Omental fat pad (tissue), 3 donors: ENCODE measurements at regions not wholly inside any gene's neighbourhood (a gene's known extent, or its start where the extent isn't known, plus 50 kb on each side); places are given as distances from the start of the nearest gene placed in this dataset.

Source experiments
- ATAC-seq: fragments of 150-250 bp; one replicate; pipeline ENCODE4 v1.9.1; 2016; ENCODE audit warnings: mild to moderate bottlenecking, moderate library complexity; ENCODE audit not compliant: low FRiP score
- DNase-seq: peaks from one replicate; pipeline ENCODE4 v3.0.0-alpha.2; 2019; ENCODE audit warnings: low spot score
- TF ChIP-seq, protein P1 (sequence below), 3 donors: fragments of 450-650 bp; IDR thresholded peaks; one replicate each; pipeline ENCODE4 v1.5.1; 2016 to 2017; ENCODE audit warnings: antibody characterized with exemption in 3 of 3, mild to moderate bottlenecking in 3 of 3, moderate library complexity in 2 of 3

DNA sequence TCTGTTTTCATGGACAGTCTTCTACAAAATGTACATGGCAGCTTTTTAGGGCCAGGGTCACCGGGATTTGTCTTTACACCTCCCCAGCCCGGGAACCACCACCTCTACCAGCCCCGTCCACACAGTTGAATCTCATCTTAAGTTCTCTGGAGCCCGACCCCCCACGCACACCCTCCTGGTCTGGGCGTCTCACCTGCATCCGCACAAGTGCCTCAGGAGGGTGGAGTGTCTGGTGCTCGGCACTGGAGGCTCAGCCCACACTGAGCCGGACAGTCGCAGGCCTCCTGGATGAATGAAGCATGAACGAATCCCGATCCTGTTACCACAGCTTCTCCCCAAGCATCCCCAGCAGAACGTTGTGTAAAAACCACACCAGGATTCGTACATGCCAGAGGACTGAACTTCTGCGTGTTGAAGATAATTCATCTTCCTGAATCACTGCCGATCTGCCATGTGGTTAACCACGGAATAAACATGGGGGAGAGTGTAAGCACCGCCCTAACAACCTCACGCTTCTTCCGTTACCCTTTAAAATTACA is 162.0 kb downstream of the RTP5 start:
- DNase-seq (no peak), ATAC-seq (no peak)
- TF ChIP-seq, protein P1, sequence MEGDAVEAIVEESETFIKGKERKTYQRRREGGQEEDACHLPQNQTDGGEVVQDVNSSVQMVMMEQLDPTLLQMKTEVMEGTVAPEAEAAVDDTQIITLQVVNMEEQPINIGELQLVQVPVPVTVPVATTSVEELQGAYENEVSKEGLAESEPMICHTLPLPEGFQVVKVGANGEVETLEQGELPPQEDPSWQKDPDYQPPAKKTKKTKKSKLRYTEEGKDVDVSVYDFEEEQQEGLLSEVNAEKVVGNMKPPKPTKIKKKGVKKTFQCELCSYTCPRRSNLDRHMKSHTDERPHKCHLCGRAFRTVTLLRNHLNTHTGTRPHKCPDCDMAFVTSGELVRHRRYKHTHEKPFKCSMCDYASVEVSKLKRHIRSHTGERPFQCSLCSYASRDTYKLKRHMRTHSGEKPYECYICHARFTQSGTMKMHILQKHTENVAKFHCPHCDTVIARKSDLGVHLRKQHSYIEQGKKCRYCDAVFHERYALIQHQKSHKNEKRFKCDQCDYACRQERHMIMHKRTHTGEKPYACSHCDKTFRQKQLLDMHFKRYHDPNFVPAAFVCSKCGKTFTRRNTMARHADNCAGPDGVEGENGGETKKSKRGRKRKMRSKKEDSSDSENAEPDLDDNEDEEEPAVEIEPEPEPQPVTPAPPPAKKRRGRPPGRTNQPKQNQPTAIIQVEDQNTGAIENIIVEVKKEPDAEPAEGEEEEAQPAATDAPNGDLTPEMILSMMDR (IDR thresholded peaks at IDR 0.05) = no peak

DNA sequence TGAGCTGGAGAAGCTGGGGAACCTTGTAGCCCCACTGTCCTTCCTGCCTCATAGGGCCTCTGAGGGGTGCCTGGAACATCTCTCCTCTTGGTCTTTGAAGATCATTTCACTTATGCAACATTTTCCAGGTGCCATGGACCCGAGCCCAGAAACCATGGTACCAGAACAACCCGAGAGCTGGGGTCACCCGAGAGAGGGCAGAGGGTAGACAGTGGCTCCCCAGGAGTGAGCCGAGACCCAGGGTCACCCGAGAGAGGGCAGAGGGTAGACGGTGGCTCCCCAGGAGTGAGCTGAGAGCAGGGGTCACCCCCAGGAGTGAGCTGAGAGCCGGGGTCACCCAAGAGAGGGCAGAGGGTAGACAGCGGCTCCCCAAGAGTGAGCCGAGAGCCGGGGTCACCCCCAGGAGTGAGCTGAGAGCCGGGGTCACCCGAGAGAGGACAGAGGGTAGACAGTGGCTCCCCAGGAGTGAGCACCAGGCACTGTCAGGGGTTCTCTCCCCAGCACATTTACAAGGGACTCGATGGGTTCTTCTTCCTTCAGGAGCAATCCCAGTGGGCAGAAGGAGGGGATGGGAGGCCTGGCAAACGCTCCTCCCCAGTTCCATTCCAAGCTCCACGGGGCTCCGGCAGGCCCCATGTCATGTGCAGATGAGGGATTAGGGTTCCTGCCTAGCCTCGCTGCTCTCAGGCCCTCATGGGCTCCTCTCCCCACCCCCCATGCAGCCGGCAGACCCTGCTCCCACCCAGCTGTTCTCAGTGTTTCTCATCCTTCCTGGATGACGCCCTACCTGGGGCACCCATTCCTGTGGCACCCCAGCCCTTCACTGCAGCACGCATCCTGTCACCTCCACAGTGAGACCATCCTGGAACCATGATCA is 163.5 kb downstream of the RTP5 start:
- TF ChIP-seq, protein P1 (IDR thresholded peaks at IDR 0.05) = no peak
- no peak for DNase-seq
- no peak for ATAC-seq

DNA sequence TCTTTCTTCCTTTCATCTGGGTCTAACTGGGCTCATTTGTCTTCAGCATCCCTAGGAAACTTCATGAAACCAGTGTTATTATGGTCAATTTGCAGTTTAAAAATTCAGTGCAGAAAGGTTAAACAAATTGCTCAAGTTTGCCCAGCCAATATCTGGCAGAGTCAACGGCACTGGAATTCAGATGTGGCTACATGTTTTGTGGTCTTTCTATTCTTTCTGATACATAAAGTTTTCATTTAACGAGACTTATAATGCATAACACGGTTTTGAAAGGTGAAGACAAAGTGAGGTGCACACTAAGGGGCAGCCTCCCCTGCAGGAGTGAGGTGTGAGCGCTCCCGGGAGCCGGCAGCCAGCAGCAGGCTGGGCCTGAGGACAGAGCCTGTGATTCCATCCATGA is 164.6 kb downstream of the RTP5 start:
- no peak for DNase-seq
- ATAC-seq = no peak
- TF ChIP-seq, protein P1 (IDR thresholded peaks at IDR 0.05) = no peak

DNA sequence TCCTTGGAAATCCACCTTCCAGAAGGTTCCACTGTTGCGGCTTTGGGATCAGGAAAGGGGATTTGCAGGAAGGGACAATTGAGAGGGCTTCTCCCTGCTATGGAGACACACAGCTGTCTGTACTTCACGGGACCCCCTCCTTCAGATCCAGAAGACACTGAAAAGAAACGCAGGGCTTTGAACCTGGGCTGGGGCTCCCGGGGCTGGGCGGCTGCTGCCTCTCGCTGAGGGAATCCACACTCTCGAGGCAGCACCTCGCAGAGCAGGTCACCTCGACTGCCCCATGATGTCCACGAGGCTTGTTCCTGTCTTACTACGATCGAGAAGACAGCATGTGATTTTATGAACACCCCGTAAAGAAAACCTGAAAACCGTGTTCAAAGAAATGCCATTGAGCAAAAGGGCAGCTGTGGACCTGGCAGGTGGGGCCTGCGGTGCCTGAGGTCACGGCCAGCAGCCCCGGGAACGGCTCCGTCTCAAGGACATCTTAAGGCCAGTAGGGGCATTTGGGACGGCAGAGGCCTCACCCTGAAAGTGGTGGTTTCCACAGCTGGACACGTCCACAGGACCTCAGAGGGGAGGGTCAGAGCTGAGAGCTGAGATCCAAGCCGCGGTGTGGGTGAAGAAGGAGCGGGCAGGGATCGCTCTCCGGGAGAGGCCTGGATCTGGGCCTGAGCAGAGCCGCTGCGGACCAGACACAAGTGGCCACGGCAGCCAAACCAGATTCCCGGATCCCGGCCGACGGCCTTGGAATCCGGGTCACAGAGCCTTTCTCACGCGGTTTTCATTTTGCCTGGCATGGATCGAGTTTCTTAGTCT is 165.7 kb downstream of the RTP5 start:
- no peak for DNase-seq
- TF ChIP-seq, protein P1 (IDR thresholded peaks at IDR 0.05) = no peak
- no peak for ATAC-seq

DNA sequence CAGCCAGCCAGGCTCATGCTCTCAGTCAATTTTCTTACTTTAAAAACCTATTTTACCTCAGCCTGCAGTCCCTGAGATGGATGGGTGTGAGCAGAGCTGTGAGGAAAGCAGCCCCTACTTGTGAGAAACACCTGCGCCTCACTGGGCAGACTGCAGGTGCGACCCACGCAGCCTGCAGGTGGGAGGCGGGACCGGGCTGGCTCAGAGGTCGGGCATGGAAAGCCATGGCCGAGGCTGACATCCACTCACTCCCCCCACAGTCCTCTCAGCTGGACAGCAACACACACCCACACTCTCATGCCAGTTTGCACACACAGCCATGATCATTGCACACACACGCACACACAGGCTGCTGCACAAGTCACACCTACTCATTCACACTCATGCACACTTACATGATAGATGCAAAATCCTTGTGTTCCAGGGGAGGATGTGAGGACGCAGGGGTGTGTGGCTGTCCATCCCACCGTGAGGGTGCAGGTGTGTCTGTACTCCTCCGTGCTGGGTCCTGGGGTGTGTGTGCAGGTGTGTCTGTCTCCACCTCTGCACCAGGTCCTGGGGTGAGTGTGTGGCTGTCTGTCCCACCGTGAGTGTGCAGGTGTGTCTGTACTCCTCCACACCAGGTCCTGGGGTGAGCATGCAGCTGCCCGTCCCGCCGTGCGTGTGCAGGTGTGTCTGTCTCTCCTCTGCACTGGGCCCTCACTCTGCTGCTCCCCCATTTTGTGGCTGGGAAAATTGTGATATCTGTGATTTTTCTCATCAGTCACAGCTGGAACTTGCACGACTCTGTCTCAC is 166.5 kb downstream of the RTP5 start:
- ATAC-seq = no peak
- no peak for DNase-seq
- TF ChIP-seq, protein P1 (IDR thresholded peaks at IDR 0.05) = no peak

DNA sequence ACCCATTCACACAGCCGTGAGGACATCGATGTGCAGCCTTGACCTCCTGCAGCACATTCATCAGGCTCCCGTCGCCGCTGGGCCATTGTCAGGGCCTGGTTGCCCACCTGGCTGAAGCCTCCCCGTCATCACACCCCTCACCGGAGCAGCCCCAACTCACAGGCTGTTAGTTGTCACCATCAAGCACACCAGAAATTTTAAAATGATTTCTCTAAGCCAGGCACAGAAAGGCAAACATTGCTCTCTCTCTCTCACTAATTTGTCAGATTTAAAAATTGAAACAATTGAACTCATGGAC is 167.1 kb downstream of the RTP5 start:
- DNase-seq = no peak
- TF ChIP-seq, protein P1 (IDR thresholded peaks at IDR 0.05) = no peak
- no peak for ATAC-seq
